ENCODE measurements at regions not wholly inside any gene's neighbourhood (a gene's known extent, or its start where the extent isn't known, plus 50 kb on each side); places are given as distances from the start of the nearest gene placed in this dataset.

DNA sequence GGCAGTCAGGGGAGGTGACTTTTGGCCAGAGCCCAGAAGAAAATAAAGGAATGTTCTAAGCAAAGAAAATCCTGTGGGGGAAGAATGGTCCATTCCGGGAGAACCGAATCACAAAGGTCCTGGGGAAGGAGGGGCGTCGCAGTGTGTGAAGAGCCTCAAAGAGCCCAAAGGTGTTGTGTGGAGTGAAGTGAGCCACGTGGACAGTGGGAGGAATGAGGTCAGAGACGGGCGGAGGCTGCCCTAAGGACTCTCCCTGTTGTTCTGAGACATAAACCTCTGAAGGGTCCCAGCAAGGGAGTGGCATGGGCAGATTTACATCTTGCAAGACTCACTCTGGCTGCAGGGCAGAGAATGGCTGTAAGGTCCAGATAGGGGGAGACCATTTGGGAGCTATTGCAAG, 91.3 kb upstream of the SEC11C start:
- TF ChIP-seq, protein P1, sequence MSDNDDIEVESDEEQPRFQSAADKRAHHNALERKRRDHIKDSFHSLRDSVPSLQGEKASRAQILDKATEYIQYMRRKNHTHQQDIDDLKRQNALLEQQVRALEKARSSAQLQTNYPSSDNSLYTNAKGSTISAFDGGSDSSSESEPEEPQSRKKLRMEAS (IDR thresholded peaks at IDR 0.05) = peak; percentile 81
- TF ChIP-seq JUN (IDR thresholded peaks at IDR 0.05; ENCODE audit: low read depth, low read length) (no peak), RXRA (IDR thresholded peaks at IDR 0.05; ENCODE audit: insufficient read depth, low read depth, low read length) (no peak), MAFK (IDR thresholded peaks at IDR 0.05; ENCODE audit: low read depth, low read length) (no peak), EP300 (IDR thresholded peaks at IDR 0.05; ENCODE audit: borderline replicate concordance in 1 of 2, low read depth in 2 of 2, low read length in 2 of 2) (no peak), RAD21 (IDR thresholded peaks at IDR 0.05 in 1 of 2, conservative IDR thresholded peaks at IDR 0.05 in 1 of 2; ENCODE audit: low read depth in 2 of 2, low read length in 2 of 2) (no peak), FOSL1 (IDR thresholded peaks at IDR 0.05; ENCODE audit: insufficient read depth, low read depth, low read length) (no peak), SP1 (IDR thresholded peaks at IDR 0.05; ENCODE audit: low read depth, low read length) (no peak), POLR2A (IDR thresholded peaks at IDR 0.05; ENCODE audit: control extremely low read depth in 1 of 2, low read depth in 2 of 2, low read length in 2 of 2) (no peak), BRCA1 (IDR thresholded peaks at IDR 0.05; ENCODE audit: low read depth, low read length) (no peak), SAP30 (IDR thresholded peaks at IDR 0.05; ENCODE audit: insufficient read depth, insufficient replicate concordance, low read length) (no peak)
- TF ChIP-seq, protein P2, sequence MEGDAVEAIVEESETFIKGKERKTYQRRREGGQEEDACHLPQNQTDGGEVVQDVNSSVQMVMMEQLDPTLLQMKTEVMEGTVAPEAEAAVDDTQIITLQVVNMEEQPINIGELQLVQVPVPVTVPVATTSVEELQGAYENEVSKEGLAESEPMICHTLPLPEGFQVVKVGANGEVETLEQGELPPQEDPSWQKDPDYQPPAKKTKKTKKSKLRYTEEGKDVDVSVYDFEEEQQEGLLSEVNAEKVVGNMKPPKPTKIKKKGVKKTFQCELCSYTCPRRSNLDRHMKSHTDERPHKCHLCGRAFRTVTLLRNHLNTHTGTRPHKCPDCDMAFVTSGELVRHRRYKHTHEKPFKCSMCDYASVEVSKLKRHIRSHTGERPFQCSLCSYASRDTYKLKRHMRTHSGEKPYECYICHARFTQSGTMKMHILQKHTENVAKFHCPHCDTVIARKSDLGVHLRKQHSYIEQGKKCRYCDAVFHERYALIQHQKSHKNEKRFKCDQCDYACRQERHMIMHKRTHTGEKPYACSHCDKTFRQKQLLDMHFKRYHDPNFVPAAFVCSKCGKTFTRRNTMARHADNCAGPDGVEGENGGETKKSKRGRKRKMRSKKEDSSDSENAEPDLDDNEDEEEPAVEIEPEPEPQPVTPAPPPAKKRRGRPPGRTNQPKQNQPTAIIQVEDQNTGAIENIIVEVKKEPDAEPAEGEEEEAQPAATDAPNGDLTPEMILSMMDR (IDR thresholded peaks at IDR 0.05; ENCODE audit: control extremely low read depth in 1 of 3, insufficient read depth in 1 of 3, low read depth in 1 of 3, low read length in 3 of 3) = no peak
- TF ChIP-seq, protein P3, sequence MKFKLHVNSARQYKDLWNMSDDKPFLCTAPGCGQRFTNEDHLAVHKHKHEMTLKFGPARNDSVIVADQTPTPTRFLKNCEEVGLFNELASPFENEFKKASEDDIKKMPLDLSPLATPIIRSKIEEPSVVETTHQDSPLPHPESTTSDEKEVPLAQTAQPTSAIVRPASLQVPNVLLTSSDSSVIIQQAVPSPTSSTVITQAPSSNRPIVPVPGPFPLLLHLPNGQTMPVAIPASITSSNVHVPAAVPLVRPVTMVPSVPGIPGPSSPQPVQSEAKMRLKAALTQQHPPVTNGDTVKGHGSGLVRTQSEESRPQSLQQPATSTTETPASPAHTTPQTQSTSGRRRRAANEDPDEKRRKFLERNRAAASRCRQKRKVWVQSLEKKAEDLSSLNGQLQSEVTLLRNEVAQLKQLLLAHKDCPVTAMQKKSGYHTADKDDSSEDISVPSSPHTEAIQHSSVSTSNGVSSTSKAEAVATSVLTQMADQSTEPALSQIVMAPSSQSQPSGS (IDR thresholded peaks at IDR 0.05; ENCODE audit: low read length) = no peak
